ENCODE measurements at regions not wholly inside any gene's neighbourhood (a gene's known extent, or its start where the extent isn't known, plus 50 kb on each side); places are given as distances from the start of the nearest gene placed in this dataset.
"Not testable (repeated sequence)": the region's sequence is repeated elsewhere in the genome, so short reads cannot be mapped to it uniquely, and the experiment has no call there.

DNA sequence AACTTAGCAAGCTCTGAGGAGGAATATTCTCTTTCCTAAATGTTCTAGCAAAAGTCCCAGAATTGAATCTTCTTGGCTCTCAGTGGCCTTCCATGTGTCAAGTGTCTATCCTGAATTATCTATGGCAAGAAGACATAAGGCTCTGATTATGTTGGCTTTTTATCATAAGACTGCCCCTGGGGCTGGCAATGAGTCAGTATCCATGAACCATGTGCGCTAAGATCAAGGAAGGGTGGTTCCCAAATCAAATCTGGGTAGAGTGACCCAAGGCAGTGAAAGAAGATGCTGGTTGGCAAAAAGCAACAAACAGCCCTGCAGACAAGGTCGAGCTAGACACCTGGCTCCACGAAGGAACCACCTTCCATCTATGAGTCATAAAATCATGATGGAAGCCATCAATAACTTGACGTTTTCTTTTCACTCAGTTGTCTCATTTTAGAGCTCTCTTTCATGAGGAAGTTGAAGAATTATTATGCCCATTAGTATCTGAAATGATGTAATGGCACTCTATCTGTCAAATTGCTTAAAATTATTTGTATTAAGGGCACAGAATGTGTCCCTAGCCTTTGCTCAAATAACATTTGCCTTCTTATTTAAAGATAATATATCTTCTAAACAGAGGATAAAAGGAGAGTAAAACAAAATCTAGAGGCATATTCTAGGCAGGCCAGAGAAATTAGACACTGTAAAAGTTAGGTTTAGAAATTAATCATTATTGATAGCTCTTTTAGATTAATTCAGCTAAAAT, 657.7 kb upstream of the GOT2 start:
- in situ Hi-C loops (cut with HindIII; ENCODE audit: low sequenced_read_pairs): no loop called here

DNA sequence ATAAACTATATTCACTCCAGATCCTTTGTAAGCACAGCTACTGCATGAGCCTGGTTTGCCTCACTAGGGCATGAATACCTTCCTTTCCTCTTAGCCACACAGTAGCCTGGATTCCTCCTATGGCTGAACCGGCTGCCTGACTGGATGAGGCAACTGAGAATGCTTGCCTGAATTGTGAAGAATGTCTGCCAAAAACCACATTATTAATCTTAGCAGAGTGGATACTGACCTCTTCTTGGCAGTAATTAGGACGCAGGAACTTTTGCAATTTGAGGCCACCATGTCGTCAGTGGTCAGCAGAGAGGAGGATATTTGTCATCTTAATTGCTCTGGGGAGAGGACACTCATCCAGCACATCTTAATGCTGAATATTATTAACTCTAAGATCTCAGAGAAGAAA, 651.8 kb upstream of the GOT2 start:
- in situ Hi-C loops (cut with HindIII; ENCODE audit: low sequenced_read_pairs): no loop called here

DNA sequence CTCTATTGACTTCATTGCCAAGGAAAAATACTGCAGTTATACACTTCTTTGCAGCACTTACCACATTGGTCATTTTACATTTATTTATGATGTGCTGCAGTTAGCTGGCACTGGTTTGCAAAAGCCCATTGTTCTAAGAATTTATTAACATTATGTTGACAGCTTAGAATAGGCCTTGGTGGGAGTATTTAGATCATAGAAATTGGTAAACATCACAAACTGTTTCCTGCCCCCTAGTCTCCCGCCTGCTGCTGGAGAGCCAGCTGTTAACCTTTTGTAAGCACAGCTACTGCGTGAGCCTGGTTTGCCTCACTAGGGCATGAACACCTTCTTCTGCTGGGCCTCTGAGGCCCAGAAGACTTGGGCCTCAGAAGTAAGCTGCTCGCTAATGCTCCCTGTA, 651.4 kb upstream of the GOT2 start:
- in situ Hi-C loops (cut with HindIII; ENCODE audit: low sequenced_read_pairs): no loop called here

DNA sequence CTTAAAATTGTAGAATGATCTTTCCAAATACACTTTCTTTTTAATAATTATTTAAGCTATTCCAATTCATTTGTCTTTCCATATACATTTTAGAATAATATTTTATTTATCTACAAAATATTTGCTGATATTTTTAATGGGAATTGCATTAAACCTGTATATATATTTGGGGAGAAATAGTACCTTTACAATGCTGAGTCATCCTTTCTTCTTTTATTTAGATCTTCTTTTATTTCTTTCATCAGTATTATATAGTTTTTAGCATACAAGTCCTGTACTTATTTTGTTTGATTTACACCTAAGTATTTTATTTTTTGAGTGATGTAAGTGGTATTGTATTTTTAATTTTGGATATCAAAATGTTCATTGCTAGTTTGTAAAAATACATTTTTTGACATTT, 639.5 kb upstream of the GOT2 start:
- in situ Hi-C loops (cut with HindIII; ENCODE audit: low sequenced_read_pairs): no loop called here

DNA sequence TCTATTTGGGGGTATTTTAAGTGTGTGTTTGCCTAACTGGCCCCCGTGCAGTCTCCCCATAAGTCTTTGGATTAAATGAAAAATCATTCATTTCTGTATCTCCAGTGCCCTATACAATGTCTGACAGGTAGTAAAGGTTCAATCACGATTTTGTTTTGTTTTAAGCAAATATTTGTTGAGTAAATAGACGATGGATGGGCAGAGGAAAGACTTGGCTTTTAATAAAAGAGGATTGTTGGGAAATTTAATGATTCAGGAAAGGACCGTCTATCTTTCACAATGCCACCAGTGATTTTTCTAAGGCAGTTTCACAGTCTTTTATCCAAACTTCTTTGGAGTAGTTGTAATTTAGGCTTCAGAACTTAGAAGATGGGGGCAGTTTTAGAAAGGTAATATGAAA, 636.6 kb upstream of the GOT2 start:
- in situ Hi-C loops (cut with HindIII; ENCODE audit: low sequenced_read_pairs): no loop called here

DNA sequence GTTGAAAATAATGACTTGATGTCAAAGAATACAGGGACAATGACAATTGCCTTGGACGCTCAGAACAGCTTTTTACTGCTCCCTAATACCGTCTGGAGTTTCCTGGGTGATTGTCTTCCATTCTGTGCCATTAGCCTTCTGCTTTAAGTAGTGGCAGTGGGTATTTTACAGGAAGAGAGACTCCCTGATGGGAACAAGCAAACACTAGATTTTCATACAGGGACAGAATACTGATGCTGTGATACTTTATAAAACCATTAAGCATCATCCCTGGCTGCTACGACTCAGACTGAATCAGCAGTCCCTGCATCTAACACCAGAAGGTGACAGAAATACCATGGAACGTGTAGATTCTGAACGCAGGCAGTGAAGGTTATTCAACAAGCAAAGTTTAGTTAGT, 635.4 kb upstream of the GOT2 start:
- in situ Hi-C loops (cut with HindIII; ENCODE audit: low sequenced_read_pairs): no loop called here

DNA sequence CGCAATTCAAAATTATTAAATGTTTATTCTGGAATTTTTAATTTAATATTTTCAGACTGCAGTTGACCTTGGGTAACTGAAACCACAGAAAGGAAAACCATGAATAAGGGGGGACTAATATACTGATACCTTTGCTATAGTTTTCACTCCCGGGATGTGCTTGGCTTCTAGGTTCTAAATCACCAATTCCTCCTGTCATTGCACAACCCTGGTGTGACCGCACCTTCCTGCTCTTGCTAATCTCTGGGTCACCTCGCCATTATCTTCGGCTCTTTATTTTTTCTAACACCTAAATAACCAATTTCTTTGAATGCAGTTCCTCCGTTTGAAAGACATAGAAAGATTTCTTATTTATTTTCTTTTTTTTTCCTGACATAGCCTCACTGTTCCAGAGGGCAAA, 634.5 kb upstream of the GOT2 start:
- in situ Hi-C loops (cut with HindIII; ENCODE audit: low sequenced_read_pairs): no loop called here

DNA sequence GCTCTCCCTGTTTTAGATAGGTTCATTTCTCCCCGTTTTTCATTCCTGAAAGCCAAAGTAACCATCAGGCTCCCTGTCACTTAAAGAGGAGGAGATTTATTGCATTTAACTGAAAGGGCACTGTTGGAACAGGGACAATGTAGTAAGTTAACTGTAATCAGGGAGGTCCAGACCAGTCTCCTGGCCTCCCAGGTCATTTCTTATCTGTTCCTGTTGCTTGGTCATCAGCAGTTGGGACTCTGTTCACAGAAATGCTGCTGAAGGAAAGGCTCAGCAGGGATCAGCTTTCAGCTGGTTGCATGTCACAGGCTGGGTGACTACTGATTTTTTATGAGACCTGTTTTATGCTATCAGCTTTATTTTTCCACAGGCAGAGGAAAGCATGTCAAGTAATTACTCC, 622.6 kb upstream of the GOT2 start:
- in situ Hi-C loops (cut with HindIII; ENCODE audit: low sequenced_read_pairs): no loop called here

DNA sequence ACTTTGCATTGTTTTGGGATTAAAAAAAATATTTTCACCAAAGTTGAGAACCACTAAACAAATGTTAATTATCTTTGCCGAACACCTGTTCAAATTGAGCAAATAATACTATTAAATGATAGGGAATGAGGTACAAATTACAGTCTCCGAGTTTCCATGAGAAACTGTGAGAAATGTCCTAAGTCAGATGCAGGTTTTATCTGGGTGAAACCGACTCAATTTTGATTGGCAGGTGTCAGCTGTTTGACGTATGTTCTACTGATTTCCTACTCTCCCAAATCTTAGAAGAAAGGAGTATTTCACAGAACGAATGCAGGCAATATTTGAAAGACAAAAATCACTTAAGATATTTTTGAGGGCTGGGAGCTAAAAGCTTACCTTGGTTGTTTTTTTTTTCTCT, 622.0 kb upstream of the GOT2 start:
- in situ Hi-C loops (cut with HindIII; ENCODE audit: low sequenced_read_pairs): no loop called here

DNA sequence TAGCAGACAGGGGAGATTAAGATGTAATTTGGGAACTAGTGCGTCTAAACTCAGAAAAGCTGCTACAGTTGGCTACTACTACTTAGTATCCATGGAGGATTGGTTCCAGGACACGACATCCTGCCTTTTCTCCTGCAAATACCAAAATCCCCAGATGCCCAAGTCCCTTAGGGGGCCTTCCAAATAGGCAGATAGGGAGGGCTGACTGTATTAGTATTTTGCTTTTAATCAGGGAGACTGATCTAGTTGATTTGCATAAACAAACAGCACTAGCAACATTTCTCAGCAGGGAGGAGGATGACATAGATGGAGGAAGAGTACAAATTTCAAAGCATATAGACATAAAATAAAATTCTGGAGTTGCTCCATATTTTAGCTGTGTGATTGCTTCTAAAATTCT, 621.6 kb upstream of the GOT2 start:
- in situ Hi-C loops (cut with HindIII; ENCODE audit: low sequenced_read_pairs): no loop called here

DNA sequence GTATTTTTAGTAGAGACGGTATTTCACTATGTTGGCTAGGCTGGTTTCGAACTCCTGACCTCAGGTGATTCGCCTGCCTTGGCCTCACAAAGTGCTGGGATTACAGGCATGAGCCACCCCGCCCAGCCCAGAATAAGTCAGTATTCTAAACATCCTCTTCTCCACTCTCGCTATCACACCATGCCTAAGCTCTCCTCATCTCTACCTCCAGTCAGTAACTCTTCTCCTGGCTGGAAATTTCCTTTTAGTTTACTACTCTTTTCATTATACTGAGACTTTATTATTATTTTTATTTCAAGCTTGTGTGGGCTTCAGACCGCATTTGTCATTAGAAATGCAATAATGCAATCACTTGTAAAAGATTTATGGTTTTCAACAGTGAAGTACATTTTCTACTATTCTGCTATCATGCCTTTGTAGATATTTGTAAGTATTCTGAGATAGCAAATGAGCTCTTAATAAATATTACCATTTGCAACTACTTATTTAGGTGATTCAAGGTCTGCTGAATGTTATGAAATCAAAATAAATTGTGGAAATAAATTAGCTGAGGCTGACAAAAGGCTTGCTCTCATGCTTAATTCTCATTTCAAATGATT, 617.3 kb upstream of the GOT2 start:
- in situ Hi-C loops (cut with HindIII; ENCODE audit: low sequenced_read_pairs): no loop called here

DNA sequence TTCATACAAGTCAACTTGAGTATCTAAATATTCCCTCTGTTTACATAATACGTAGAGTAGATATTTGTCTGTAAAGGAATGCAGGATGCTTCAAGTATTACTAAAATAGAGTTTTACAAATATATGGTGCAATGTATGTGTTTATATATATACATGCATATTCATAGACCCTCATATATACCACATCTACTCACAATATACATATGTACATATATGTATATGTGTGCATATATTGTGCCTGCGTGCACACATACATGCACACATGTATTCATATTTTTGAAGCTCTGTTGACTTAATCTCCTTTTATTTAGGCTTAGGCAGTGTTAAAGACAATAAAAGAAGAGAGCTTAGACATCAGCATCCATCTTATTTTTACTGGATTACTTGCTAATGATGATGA, 616.6 kb upstream of the GOT2 start:
- in situ Hi-C loops (cut with HindIII; ENCODE audit: low sequenced_read_pairs): no loop called here

DNA sequence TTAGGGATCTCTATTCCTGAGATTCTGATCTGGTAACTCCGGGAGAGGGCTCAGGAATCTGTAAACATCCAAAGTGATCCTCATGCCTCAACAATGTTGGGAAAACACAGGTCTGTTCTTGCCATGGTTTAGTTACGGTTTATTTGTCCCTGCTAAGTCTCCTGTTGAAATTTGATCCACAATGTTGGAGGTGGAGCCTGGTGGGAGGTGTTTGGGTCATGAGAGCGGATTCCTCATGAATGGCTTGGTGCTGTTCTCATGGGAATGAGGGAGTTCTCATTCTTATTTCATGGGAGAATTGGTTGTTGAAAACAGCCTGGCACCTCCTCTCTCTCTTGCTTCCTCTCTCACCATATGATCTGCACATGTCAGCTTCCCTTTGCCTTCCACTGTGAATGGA, 608.6 kb upstream of the GOT2 start:
- in situ Hi-C loops (cut with HindIII; ENCODE audit: low sequenced_read_pairs): no loop called here

DNA sequence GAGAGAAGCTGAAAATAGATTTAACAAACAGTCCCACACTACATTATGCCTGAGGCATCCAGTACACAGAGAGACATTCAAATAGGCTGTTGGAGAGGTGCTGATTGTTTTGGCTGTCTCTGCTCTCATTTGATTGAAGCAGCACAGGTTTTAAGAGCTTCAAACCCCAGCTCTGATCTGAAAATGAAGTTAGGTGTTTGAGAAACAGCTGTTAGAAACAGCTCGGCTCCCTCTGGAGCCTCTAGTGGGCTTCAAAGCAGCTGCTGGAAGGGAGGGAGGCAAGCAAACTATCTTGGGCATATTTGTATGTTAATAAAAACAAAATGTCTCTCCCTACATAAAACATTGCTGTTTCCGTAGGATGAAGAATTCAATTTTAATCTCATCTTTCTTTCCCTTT, 607.3 kb upstream of the GOT2 start:
- in situ Hi-C loops (cut with HindIII; ENCODE audit: low sequenced_read_pairs): no loop called here

DNA sequence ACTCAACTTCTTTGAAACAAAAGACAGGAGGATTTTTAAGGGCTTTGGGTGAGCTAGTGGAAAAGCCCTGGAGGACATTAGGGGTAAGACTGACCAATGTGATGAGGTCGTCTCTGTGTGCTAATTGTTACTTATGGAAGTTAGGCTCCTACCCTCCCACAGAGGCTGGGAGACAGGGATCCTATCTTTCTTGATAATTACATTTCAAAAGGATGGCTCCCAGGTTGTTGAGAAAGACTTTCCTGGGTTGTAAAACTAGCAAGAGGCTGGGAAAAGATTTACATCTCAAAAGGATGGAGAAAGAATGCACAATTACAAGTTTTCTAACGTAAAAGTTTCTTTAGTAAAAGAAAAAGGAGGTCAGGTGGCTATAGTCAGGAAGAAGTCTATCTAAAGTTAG, 605.8 kb upstream of the GOT2 start:
- in situ Hi-C loops (cut with HindIII; ENCODE audit: low sequenced_read_pairs): no loop called here

DNA sequence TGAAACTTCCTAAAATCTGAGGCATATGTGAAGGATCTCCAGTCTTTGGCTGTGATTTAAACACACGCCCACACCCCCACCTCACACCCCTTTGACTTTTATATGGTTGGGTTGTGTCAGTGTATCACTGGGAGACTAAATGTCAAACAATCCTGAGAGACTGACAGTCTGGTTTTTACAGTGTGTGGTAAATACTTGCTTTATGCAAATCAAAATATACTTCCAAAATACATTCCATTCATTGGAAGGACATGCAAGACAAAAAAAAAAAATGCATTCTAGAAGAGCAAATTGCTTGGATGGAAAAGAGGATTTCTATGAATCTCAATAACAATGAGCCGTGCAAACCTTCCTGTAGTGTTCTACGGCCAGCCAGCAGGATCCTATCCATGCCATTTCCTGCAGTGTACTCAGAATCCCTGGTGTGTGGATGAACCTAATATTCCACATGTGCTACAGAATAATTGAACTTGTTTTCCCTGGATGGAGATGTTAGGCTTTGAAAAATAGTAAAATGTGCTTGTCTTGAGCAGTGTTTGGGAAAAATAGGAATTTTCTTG, 602.1 kb upstream of the GOT2 start:
- in situ Hi-C loops (cut with HindIII; ENCODE audit: low sequenced_read_pairs): no loop called here

DNA sequence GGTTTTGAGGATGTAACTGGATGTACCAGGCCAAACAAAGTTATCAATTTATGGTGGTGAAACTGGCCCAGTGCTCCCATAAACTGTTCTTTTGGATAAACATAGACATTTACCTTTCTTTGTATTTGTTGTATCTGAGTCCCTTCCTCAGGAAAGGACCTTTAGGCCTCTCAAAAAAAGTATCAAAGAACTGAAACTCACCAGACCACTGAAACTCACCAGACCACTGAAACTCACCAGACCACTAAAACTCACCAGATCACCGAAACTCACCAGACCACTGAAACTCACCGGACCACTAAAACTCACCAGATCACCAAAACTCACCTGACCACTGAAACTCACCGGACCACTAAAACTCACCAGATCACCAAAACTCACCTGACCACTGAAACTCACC, 597.6 kb upstream of the GOT2 start:
- in situ Hi-C loops (cut with HindIII; ENCODE audit: low sequenced_read_pairs): not testable (repeated sequence)

DNA sequence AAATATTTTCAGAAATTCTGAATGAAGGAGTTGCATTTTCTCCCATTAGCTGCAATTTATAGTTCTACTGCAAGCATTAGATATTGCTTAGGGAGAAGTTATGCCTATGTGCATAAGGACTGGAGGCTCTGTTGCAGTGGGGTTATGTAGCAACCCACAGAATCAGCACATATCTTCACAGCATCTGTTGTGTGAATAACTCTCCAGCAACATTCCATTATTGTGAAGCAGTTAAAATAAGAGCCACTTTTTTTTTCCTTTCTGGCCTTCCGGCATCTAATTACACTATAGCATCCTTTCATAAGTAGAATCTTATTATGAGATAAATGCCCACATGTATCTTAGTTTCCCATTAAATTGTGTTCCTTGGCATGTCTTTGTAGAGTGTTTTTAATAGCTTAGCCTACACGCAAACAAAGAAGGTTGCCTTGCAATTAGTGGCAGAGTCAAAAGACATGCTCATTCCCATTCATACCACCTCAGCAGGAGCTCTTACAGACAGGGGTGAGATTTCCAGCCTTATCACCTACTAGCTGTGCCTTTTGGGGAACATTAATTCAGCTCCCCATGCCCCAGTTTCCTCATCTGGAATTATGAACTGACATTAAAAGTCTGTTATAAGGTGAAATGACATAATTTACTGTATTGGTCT, 596.0 kb upstream of the GOT2 start:
- in situ Hi-C loops (cut with HindIII; ENCODE audit: low sequenced_read_pairs): no loop called here

DNA sequence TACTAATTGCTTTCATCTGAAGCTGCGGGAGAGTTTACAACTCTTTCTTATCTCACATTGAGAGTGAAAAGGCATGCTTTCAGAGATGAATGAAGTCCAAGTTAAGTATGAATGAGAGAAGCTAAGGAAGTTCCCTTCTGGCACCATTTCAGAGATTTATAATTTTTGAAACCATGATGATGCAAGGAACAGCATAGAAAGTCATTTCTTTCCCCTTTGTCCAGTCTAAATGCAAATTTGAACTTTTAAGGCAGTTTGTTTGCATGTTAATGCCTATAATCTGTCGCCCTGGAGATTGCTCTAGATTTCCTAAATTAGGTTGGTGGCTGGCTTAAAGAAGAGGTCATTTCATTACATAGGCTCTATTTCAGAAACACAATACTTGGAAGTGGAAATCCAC, 594.8 kb upstream of the GOT2 start:
- in situ Hi-C loops (cut with HindIII; ENCODE audit: low sequenced_read_pairs): no loop called here

DNA sequence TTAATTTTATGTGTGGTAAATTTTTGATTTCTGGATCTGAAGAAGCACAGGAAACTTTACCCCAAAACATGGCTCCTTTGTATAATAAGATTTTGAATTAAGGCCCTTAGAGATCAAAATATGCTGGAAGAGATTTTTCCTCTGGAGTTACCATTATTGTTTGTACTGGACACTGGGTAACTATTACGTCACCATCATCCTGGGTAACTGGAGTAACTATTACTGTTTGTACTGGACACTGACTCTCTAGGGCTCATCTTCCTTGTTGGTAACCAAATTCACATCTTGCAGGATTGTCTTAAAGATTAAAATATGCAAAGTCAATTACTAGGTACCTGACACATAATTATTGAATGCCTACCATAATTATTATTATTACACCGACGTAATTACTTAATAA, 593.8 kb upstream of the GOT2 start:
- in situ Hi-C loops (cut with HindIII; ENCODE audit: low sequenced_read_pairs): no loop called here

DNA sequence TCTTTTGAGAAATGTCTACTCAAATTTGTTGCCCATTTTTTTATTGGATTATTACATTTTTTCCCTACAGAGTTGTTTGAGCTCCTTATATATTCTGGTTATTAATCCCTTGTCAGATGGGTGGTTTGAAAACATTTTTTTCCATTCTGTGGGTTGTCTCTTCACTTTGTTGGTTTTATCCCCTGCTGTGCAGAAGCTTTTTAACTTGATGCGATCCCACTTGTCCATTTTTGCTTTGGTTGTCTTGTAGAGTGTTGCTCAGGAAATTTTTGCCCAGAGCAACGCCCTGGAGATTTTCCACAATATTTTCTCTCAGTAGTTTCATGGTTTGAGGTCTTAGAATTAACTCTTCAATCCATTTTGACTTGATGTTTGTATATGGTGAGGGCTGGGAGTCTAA, 592.8 kb upstream of the GOT2 start:
- in situ Hi-C loops (cut with HindIII; ENCODE audit: low sequenced_read_pairs): no loop called here

DNA sequence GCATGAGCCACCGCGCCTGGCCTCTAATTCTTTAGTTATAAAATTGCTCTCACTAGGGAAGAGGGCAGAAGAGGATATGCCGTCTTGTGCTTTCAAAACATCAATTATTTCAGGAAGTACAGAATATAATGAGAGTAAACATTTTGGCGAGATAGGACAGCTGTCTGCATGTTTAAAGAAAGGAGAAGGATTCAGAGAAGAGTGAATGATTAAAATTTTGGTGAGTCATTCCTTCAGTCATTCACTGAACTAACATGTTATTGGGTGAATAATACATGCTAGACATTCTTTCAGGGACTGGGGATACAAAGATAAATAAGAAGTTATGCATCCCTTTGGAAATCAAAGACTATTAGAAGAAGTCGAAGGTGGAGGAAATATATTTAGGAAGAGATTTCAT, 590.3 kb upstream of the GOT2 start:
- in situ Hi-C loops (cut with HindIII; ENCODE audit: low sequenced_read_pairs): no loop called here

All from DLD1 (cell line).